HG03108 (cell line): ENCODE measurements at regions not wholly inside any gene's neighbourhood (a gene's known extent, or its start where the extent isn't known, plus 50 kb on each side); places are given as distances from the start of the nearest gene placed in this dataset.

Experiments
- ATAC-seq: cut with Tn5 transposase; IDR thresholded peaks from one replicate; pipeline ENCODE4 v1.9.1; 2021; ENCODE audit warnings: moderate library complexity; ENCODE audit not compliant: unreplicated experiment

DNA sequence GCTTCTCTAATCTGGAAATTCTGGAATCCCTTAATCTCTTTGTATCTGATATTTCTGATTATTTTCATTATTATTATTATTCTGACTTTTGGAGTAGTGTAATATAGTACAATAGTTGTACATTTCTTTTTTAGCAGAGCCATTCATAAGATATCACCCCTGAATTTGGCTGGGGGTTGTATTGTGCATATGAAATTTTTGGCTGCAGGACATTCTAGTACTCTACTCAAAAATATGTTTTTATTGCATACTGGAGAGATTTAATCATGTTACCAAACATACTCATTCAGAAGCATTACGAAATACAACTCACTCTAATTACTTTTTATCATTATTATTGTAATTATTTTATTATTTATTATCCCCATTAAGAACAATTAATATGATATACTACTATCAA, 589.7 kb upstream of the KCNMB2 start:
- ATAC-seq, result no peak

DNA sequence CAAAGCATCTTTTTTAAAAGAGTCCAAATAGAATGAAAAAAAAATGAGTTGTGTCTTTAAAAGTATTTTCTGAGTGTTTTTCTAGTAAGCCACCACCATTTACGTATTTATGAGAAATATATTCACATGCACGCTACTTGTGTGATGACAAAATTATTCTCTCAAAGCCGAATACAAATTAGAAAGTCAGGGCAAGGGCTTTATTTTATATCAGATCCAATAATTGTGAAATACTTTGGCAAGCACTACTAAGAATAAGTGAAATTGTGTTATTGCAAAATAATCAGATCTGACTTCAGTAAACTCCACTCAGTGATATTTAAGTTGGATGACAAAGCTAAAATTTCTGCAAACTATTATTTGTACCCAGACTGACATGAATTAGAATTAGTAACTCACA, 589.3 kb upstream of the KCNMB2 start:
- ATAC-seq, result no peak

DNA sequence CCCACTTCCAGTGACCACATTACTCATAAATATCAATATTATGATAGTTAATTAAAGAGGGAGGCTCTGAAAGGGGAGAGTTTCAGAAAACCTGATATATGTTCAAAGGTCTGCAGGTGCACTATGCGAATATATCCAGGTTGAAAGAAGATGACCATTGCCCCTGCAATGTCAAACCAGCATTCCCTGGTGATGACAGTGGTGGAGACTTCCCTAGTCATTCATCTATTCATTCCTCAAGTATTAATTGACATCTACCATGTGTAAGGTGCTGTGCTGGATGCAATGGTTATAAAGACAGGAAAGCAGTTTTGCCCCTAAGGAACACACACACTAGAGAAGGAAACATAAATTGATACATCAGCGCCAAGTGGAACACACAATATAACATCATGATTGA, 588.3 kb upstream of the KCNMB2 start:
- no peak for ATAC-seq

DNA sequence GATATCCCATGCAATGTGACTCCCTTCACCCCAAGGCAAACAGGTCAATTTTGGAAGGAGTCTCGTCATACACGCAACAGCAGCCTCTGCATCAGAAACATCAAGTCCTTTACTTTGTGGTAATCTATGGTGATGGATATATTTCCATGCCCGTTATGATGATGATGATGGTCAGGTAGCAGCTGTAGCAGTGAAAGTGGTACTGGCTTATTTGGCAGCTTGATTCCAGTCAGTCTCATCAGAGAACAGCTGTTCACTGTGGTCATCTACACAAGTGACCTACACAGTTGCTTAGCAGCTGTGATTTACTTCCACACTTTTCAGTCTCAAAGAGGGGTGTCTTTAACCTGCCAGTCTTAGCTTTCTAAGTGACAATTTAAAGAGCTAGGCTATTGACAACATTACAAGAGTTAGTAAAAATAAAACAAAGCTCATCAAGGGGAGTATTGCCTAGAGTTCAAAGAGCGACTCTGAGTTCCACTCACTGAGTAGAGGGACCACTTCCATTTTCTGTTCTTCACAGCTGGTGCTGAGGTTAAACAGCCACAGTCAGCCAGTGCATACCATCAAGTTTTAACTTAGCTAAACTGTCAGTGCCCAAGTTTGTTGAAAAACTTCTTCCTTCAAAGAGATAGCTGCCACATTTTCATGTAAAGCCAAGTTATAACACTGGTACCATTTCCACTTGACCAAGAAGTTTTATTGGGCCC, 587.4 kb upstream of the KCNMB2 start:
- no peak for ATAC-seq

DNA sequence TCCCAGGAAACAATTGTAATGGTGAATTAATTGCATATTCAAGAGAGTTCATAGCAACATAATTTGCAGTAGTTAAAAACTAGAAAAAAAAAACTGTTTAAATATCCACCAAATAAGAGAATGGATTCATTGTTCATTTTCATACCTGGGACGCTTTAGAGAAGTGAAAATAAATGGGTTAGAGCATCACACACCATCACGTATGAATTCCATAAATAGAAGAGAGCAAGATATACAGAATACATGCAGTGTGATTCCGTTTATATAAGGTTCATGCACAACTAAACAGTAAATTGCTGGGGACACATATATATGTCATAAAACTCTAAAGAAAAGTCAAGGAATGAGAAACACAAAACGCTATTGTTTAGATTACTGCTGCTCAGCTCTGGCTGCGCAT, 577.0 kb upstream of the KCNMB2 start:
- no peak for ATAC-seq

DNA sequence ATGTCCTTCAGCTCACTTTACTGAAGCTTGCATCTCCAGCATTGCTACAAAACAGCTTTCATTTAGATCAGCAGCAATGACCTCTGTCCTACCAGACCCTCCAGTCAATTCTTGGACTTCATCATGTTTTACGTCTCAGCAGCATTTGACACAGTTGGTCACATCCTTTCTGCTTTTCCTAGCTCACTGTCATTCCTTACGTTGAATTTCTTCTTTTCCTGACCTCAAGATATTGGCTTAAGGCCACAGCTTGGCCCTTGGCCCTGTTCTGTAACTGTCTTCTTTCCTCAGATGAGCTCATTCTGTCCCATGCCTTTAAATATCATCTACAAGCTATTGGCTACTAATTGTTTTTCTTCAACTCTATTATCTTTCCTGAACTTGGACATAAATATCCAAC, 576.2 kb upstream of the KCNMB2 start:
- ATAC-seq, result no peak

DNA sequence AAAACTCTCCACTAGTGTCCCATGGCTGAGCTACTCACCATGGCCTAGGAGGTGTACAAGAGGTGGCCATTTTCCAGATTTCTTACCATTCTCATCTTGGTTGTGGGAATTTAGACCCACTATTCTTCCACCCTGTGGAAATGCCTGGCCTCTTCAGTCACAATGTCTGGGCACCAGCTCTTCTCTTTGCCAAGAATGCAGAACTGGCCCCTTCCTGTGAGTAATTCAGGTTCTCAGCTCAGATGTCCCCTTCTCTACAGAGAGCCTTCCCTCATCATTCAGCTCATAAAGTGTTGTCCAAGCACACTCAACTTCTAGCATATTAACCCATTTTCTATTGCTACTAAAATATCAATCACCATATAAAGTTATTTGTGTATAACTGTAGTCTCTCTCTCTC, 575.5 kb upstream of the KCNMB2 start:
- no peak for ATAC-seq

DNA sequence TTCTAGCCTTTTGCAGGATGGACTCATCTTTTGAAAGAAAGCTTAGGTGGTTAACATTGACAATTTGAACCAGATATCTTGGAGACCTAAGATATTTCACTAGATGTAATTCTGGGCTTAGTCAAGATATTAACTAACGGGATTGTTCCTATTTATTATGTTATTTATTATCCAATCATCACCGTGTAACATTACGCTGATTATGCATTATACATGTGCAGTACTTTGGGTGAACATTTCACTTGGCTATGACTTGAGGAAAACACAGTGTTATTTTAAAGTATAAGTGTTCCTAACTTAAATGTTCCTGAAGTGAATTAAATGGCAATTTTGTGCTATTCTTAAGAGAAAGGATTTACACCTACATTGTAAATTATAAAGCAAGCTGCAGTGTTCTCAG, 574.5 kb upstream of the KCNMB2 start:
- ATAC-seq, result no peak

DNA sequence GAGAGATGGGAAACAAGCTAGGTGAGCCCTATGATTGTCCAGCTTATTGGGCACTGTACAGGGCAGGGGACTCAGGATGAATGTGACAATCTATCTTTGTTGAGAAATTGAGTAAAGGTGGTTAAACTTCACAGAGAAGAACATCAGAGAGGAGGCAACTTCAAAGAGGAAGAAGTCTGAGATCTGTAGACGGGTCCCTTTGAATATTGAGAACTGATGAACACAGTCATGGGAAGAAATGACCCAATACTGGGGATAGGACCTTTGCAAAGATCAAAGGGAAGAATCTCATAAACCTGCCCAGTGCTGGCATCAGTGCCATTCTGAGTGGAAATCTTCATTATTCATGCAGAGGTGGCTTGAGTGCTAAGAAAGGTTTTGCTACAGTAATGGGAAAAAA, 569.7 kb upstream of the KCNMB2 start:
- ATAC-seq, result no peak

DNA sequence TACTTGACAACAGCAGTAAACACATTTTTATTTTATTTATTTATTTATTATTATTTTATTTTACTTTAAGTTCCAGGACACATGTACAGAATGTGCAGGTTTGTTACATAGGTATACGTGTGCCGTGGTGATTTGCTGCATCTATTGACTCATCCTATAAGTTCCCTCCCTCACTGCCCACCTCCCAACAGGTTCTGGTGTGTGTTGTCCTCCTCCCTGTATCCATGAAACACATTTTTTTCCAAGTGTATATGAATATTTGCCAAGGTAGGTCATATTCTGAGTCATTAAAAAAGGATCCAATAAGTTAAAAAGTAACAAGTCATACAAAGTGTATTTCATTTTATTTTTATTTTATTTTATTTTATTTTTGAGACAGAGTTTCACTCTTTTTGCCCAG, 567.3 kb upstream of the KCNMB2 start:
- ATAC-seq, result no peak

DNA sequence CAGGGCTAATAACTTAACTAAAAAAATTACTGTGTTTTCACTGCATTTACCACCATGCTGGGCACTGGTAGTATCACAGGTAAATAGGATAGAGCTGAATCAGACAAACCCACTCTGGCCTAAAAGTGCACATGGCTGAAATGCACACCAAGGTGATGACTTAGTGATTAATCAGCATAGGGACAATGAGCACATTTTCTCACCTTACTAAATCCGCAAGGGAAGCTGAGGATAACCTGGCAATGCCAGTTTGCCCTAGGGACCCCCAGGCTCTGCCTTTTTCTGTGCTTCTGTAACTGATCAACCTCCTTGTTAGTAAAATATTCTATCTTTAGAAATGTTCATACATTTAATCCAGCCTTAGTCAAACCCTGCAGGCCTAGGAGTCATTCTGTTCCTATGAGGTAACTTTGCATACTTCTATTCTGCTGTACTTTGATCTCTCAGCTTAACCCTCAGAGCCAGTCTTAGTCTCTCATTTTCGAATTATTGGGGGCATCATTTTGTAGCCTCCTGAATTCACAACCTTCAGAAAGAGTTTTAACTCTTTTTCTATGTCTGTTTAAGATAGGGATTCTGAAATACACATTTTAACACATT, 562.9 kb upstream of the KCNMB2 start:
- no peak for ATAC-seq

DNA sequence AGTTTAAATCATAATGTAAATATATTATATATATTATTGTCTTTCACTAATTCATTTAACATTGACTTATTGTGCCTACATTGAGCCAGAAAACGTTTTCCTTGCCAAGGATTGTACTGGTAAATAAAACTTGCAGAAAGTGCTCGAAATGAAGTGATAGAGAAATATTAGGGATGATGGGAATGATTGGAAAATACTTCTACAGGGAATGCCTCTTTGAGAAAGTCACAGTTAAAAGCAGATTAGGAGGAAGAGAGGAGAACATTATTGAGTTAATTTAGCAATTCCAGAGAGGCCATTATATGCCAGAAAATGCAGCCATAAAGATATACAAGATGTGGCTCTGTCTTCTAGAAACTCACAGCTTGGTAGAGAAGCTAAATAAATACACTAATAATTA, 560.0 kb upstream of the KCNMB2 start:
- no peak for ATAC-seq

DNA sequence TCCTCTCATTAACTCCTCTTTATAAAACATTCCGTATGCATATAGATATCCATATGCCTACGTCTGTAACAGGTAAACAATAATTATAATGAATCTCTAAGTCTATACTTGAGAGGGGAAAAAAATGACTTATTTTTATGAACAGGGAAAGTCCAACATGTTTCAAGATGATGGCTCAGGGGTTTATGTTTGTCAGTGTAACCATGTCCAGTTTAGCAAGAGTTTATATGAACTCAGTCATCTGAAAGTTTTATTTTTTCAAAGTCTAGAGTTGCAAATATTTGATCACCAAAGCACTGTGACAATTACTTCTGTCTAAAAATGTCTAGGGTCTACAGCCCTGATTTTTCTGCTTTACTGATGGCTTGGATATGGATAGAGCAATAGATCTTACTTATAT, 559.4 kb upstream of the KCNMB2 start:
- no peak for ATAC-seq

DNA sequence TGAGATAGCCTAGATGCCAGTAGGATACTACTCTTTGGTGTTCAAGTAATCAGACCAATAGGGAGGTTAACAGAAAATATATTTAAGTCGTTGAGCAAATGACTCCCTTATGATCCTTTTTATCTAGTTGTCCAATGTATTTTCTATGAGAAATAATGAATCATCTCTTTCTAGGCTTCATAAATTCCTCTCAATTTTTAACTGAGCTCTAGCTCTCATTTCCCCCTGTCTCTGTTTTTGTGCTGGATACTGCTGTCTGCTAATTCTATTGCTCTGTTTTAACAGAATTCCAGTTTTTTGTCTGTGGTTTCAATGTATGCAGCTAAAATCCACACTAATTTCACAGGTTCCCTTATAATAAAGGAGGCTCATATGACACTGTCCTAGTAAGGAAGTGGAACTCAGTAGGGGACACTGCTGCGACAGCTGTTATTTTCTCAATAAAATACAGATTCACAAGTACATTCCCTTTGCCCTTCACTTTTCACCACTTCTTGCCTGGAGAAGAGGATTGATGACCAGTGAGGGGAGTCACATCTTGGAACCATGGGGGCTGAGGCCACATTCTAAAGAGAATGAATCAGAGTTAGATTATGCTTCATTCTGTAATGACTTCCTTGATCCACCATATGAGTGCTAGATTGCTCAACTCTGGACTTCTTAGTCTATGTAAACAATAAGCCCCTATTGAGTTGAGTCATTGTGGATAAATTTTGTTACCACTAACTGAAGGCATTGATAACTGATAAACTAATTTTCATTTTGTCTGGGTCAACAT, 558.7 kb upstream of the KCNMB2 start:
- ATAC-seq, result no peak

DNA sequence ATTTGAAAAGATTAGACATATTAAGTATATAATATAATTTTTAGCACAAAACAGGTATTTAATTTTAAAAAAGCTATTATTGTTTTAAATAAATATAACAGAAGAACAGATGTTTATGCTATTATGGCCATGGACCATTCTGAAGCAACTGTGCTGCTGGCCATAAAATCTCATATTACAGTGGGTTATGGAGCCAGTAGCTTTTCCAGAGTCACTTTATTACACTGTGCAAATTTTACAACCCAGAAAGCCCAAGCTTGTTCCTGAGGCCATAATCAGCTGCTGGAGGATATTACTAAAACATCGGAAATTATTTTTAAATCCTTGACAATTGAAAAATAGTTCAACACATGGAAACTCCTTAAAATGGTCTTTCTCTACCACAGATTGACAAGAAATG, 557.3 kb upstream of the KCNMB2 start:
- ATAC-seq, result no peak

DNA sequence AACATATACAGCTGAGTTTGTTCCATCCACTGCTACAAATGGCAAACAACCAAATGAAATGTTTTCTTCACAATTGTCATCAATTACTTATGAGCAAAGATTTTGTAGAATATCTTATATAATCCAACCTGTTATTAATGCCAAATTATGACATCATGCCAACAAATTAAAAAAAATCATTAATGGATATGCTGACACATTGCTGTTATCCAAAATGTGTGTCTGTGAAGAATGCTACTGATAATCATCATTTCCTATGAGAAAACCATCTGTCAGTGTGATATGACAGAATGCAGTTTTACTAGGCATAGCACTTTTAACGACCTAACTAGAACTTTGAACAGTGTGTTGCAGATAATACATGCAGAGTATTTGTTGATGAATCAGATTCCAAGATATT, 556.5 kb upstream of the KCNMB2 start:
- no peak for ATAC-seq

DNA sequence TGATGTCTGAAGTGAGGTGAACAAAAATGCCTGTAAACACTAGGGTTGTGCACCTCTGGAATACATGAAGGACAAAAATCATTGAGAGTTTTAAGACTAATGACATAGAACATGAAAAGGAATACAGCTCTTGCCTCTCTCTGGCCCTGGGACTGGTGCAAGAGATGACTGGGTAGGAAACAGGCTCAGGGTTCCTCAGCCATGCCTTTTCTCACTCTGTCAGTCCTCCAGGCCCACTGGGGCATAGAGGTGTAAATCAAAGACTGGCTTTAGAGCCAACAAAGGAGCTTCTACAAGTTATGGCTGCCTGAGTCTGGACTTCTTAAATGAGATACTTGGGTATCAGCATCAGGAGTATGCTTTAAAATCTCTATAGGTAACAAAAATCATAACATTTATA, 554.7 kb upstream of the KCNMB2 start:
- ATAC-seq, result no peak

DNA sequence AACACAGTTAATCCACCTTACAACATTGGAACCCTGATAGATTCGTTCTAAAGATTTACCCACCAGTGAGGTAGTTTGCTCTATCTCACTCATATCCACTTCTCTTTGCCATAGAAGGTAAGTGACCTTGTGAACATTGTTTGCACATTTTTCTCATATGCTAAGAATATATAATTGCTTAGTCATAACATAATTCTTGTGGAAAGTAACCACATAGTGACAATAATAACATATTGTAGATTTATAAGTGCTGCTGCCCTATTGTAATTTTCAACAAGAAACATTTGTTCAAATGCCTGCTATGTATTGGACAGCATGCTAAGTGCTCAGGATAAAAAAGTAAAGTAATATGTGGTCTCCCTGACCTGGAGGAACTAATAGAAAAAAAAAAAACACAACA, 554.2 kb upstream of the KCNMB2 start:
- no peak for ATAC-seq

DNA sequence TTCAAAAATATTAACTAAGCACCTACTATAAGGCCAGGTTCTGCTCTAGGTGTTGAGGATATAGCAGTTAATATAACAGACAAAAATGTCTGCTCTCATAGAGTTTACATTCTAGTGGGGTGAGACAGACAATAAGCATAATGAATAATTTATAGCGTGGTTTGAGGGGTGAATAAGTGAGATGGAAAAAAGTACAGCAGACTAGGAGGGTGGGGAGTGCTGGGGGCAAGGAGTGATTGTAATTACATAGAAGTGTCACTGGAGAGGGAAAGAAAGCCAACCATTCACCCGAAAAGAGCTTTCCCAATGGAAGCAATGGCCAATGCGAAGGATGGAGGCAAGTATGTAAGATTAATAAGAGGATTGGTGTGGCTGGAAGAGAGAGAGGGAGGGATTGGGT, 552.9 kb upstream of the KCNMB2 start:
- no peak for ATAC-seq

DNA sequence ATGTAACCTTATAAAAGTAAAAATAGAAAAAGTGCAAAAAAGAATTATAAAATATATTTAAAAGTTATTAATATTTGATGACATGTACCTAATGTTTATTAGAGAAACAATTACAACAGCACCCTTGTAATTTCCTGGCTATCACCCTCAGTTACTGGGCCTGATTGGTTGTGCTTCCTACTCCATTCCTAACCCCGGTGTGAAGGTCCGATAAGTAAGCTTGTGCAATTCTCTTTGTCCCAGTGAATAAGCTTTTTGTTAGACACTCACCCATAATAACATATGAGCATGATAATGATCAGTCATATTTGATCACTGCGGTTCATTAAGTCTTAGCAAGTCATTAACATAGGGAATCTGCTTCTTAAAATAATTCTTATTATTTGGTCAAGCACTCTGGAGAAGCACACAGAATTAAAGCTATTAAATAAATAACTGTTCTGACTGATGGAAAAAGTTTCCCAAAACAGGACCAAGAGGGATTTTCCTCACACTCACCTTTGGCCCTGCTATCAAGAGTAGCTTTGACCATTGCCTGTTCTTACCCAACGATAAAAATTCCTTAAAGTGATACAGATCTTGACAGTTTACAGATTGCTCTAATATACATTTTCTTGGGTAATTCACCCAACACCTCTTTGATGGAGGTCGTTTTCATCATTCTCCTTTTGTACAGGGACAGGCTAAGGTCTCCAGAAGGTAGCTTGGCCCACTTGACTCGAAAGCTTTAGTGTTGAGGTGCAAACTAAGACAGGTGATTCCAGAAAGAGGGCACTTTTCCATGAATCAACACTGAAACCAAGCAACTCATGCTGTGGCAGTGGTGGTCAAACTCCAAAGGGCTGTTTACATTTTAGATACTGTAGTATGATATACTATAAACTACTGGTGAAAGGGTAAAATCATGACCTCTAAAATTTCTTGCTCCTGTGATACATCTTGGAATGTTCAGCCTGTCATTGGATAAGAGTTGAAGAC, 543.0 kb upstream of the KCNMB2 start:
- no peak for ATAC-seq

DNA sequence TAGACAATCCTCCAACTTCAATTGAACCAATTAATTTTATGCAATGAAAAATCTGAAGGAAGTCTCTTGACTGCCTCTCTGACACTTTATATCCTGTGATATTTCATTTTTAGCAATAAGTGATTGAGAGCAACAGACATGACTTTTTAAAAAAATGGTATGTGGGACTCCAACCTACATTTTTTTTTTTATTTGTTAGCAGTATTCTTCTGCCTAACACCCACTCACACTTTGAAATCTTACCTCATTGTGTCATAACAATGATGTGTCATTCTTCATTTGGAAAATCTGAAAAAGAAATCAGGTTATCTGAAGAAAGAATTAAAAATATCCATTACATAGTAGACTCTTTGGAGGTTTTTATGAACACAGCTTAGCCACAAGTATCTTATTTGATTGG, 541.3 kb upstream of the KCNMB2 start:
- ATAC-seq, result no peak
